ENCODE measurements at regions not wholly inside any gene's neighbourhood (a gene's known extent, or its start where the extent isn't known, plus 50 kb on each side); places are given as distances from the start of the nearest gene placed in this dataset.
A peak's percentile ranks its signal among the peaks of the same experiment; 100 is the strongest.

DNA sequence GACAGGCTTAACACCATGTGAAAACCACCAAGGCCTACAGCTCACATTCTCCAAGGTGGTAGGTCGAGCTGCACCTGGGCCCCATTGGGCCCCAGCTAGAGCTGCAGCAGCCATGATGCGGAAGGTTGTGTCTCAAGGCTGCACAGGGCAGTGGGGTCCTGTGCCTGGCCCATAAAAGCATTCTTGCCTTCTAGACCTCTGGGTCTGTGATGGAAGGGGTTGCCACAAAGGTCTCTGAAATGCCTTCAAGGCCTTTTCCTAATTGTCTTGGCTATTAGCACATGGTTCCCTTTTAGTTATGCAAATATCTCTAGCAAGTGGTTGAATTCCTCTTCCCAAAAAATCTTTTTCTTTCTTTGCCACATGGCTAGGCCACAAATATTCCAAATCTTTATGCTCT lies 52.5 kb upstream of the C11orf58 start:
- no peak for DNase-seq

DNA sequence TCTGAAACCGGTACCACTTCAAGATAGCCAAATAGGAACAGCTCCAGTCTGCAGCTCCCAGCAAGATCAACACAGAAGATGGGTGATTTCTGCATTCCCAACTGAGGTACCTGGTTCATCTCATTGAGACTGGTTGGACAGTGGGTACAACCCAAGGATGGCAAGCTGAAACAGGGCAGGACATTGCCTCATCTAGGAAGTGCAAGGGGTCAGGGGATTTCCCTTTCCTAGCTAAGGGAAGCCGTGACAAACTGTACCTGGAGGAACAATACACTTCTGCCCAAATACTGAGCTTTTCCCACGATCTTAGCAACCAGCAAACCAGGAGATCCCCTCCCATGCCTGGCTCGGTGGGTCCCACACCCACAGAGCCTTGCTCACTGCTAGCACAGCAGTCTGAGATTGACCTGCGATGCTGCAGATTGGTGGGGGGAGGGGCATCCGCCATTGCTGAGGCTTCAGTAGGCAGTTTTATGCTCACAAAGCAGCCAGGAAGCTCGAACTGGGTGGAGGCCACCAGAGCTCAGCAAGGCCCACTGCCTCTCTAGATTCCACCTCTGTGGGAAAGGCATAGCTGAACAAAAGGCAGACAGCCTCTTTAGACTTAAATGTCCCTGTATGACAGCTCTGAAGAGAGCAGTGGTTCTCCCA lies 59.9 kb upstream of the C11orf58 start:
- DNase-seq = no peak

- no peak for DNase-seq
These were observed 68.5 kb upstream of the C11orf58 start for GRCh38 chr11:16669799-16670415.

DNA sequence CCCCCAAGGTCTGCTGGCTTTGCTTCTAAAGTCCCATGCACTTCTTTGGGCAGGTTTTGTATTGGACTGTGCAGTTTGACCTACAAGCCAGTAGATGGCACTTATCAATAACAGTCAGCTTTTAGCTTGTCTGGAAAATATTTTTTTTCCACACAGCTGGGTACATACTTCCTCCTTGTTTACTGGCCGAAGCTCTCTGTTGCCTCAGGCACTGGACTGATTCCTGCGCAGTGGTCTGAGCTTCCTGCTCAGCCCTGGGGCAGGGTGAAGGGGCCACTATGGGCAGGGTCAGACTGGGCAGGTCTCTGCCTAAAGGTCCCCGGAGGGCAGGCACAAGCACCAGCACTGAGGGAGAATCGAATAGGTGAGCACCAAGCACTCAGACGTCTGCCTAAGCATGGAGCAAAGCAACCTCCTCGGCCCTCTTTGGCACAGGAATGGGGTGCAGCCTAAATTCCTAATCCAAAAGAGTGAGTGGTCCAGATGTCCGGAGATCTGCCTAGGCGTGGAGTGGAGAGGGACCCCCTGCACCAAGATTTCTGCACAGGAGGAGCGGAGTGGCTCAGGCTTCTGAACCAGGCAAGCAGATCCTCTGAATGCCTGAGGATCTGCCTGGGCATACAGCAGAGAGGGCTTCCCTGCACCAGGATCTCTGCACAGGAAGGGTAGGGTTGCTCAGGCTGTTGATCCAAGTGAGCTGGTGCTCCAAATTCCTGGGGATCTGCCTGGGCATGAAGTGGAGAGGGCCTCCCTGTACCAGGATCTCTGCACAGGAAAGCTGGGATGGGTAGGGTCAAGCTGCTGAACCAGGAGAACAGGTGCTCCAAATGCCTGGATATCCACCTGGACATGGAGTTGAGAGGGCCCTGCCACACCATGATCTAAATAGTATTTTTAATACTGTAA lies 105.9 kb upstream of the C11orf58 start:
- no peak for DNase-seq

GRCh38 chr11:16630651-16631050 lies 107.8 kb upstream of the C11orf58 start:
- DNase-seq = no peak

DNA sequence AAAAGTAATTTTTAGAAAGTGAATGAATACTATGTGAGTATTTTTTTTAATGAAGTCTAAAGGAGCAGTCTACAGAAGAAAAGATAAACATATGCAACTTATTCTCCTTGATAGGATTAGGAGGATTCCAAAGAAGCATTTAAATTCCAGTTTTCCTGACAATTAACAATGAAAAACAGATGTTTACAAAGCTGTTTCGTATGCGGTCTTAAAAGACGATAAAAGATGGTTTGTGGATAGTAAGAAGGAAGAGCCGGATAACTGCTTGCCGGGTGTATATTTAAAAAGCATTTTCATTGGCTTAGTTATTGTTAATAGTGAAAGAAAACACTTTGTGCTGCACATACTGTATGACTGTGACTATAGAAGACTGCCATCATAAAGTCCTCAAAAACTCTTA lies 120.0 kb upstream of the C11orf58 start:
- DNase-seq = no peak

GRCh38 chr11:16615480-16615879 lies 123.0 kb upstream of the C11orf58 start:
- no peak for DNase-seq

GRCh38 chr11:16613512-16614381 lies 124.7 kb upstream of the C11orf58 start:
- peak; percentile 91 for DNase-seq

DNA sequence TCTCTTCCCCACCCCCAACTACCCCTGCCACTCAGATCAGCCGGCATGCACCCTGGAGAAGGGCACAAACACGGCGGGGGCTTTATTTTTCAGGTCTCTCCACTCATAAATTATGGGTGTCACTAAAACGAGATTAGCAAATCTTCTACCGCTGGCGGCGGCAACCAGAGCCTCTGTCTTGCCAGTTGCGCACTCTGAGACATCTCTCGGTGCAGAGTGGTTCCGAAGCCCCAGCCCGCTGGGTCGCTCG lies 125.3 kb upstream of the C11orf58 start:
- DNase-seq = no peak

DNA sequence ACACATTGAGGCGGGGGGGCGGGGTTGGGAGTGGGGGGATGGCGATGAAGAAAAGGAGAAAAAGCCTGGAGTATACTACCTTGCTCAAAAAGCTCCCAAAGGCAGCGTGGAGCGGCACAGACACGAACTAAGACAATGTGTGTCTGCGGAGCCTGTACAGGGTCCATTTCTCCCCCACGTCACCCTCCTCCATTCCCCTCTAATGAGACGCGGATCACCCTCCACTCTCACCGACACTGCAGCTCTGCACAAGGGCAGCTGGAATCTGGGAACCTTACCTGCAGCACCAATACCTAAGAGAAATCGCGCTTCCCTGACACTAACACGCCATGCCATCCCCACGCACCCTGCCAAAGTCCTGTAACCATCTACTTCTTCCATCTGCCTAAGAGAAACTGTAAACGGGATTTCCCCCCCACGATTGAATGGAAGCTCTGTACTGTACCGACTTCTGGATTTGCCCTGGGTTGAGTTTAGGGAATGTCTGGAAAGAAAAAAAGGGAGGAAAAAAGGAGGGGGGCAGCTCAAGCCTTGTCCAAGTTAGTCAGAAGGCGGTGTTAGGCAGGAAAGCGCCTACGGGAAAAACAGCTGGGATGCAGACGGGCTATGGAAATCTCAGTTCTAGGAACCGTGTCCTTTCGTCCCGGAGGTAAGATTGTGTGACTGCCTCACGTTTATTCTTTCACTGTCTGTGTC lies 125.7 kb upstream of the C11orf58 start:
- DNase-seq = peak; percentile 40

GRCh38 chr11:16611926-16612565 lies 126.4 kb upstream of the C11orf58 start:
- peak; percentile 61 for DNase-seq

DNA sequence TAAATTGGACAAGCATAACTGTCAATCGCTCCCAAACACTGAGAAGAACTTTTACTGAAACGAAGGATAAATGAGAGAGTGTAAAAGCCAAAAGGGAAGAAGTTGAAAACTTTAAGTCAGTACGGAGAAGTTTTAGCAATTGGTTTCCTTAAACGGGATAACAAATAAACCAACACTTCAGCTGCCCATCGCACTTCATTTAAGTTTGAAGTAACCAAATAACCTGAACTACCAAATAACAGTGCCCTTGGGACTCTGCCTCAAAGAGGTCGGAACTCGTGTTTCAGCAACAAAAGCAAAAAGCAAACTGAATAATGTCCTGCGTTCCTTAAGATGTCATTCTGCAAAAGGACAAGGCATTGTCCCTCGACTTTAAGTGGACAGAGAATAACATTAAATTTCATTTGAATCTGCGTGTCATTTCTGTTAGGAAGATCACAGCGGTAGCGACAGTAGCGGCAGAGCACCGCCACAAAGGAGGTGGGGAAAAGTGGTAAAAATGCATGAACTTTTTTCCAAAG lies 127.0 kb upstream of the C11orf58 start:
- peak; percentile 33 for DNase-seq

GRCh38 chr11:16610738-16611388 lies 127.6 kb upstream of the C11orf58 start:
- DNase-seq = no peak

DNA sequence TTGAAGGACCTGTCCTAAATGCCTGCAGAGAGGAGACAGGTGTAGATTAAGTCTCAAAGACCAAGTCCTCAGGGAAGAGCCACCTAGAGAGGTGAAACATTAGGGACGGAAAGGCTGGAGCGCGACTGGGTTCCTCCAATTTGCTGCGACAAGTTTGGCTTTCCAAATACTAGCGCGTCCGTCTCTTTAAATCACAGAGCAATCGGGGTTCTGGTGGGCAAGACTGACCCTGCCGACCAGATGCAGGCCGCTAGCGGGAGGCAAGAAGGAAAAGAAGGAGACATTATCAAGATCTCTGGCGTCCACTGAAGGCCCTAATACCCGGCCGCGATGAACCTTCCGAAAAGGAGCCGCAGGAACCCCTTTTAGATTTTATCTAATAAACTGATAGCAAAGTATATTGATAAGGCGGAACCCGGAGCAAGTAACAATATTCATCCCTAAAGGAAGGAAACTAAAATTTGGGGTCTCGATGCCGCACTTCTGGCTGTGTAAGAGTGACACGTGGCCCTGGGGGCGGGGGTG lies 128.2 kb upstream of the C11orf58 start:
- no peak for DNase-seq

DNA sequence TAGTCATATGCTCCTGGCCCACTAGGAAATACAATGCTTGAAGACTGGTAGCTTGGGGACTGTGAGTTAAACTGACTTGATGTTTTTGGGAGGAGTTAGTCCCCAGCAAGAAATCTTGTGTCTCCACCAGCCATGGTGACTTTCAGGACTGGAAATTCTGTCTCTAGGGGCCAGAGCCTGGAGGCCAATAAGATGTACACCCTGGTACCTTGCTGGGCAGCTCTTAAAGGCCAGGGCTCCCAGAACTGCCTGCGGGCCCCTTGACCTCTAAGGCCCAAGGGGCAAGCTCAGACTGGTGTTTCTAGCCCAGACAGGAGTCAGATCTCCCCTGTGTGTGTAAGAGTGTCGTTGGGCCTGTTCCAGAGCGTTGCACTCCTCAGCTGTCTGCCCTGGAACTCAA lies 128.7 kb upstream of the C11orf58 start:
- no peak for DNase-seq

GRCh38 chr11:16607675-16608644 lies 130.5 kb upstream of the C11orf58 start:
- peak; percentile 70 for DNase-seq

DNA sequence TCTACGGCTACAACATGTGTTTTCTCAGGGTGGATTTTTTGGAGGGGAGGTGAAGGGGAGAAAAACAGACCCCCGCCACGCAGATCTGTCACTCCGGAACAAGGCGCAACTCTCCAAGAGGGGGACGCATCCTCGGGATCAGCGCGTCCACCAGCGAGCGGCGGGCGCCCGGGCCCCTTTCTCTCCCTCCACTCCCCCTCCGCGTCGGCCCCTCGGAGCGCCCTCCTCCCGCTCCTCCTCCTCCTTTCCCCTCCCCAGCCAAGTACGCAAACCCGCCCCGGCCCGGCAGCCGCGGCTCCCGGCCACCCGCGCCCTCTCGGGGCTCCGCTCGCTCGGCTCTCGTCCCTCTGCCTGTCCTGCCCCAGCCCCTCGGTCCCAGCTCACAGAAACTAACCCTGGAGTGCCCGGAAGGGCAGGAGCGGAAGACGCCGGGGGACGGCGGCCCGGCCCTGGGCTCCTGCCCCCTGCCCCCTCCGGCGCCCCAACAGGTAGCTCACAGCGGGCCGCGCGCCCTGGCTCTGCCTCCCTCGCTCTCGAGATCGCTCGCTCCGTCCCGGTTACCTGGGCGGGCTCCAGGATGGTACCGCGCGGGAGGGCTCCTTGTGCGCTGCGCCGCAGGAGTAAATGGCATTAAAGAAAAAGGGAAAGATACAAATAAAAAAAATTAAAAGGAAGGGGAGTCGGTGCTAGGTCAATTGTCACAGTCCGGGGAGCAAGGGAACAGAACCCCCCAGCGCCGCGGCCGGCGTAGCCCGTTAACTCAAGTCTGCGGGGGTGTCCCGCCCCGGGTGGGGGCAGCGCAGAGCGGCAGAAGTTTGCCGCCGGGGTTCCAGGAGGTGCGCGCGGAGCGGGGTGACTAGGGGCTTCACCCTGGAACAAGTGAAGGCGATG lies 131.4 kb upstream of the C11orf58 start:
- peak; percentile 56 for DNase-seq
